ENCODE measurements at regions not wholly inside any gene's neighbourhood (a gene's known extent, or its start where the extent isn't known, plus 50 kb on each side); places are given as distances from the start of the nearest gene placed in this dataset.

DNA sequence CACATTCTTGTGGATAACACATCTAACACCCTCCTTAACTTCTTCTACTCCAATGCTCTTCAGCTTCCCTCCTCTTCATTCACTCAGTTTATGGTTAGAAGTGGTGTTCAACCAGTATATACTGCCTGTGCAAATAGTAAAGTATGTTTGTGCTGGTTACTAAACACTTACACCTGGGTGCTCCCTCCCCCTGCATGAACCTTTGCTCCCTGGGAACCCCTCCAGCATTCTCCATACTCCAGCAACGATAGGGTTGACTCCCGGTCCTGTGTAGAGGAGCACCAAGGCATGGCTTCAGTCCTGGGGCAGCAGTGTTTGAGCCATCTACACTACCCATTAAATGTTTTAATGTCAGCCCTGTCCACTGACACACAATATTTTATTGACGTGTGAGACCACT lies 407.5 kb upstream of the DPH6 start:
- DNase-seq (no peak), ATAC-seq (ENCODE audit: low read depth) (no peak)
- H4K5ac ChIP-seq (ENCODE audit: low read depth, low read length) = no peak overlapping the region
- no peaks in the 10 kb centered on the region for H3K9me1 ChIP-seq (ENCODE audit: insufficient read depth, low read length)
- in situ Hi-C loops (cut with MboI; ENCODE audit: low sequenced_read_pairs) (no loop called here), dilution Hi-C loops (cut with HindIII; ENCODE audit: low sequenced_read_pairs, unreplicated experiment) (no loop called here), intact Hi-C loops (cut with micrococcal nuclease) (no loop called here)
- no peak overlapping the region for H3K27ac ChIP-seq (ENCODE audit: insufficient read depth, low read length)
- no peak overlapping the region for H2BK120ac ChIP-seq (ENCODE audit: low read depth, low read length)
- no peak overlapping the region for H3K4ac ChIP-seq (ENCODE audit: low read depth, low read length)
- no peak overlapping the region for H3K9ac ChIP-seq (ENCODE audit: low read depth, low read length)
- H3K9me3 ChIP-seq (ENCODE audit: control insufficient read depth, insufficient read depth, low read length) = no peaks in the 10 kb centered on the region
- no peaks in the 10 kb centered on the region for H3K36me3 ChIP-seq (ENCODE audit: control insufficient read depth, insufficient read depth, low read length)
- H4K8ac ChIP-seq (ENCODE audit: low read depth in 2 of 2, low read length in 2 of 2) = no peak overlapping the region
- H2AK9ac ChIP-seq (replicated peaks; ENCODE audit: low read depth, low read length, poor library complexity) = no peak overlapping the region
- no peaks in the 10 kb centered on the region for H3K79me1 ChIP-seq (ENCODE audit: low read depth in 1 of 2, low read length in 2 of 2)
- H3K18ac ChIP-seq (ENCODE audit: low read depth, low read length) = no peak overlapping the region
- H4K91ac ChIP-seq (ENCODE audit: insufficient read depth, low read depth, low read length) = no peak overlapping the region
- no peak overlapping the region for H3K56ac ChIP-seq (ENCODE audit: extremely low read depth, insufficient read depth, low read length)
- WGBS, 2 experiments (ENCODE audit: extremely low coverage in 2 of 2, insufficient read length in 1 of 2) = no CpG with 5 or more reads among the region's 3 CpGs
- H2AK5ac ChIP-seq (ENCODE audit: low read depth, low read length) = no peak overlapping the region
- no peaks in the 10 kb centered on the region; the same call in 1 of the 2 replicates for H3K4me1 ChIP-seq (ENCODE audit: control insufficient read depth, insufficient read depth, low read length)
- H3K23ac ChIP-seq (ENCODE audit: low read depth, low read length) = no peak overlapping the region
- no peak overlapping the region for H3K14ac ChIP-seq (replicated peaks; ENCODE audit: low read depth, low read length)
- H2BK20ac ChIP-seq (ENCODE audit: low read depth, low read length) = no peak overlapping the region
- BruUV-seq (replicated peaks) = no TSS peak
- ChIA-PET CTCF (interaction anchor here (1.6 kb wide), 1 partner anchor 12 kb away, joined by 3 read pairs; no protein-coding TSS in a partner anchor), POLR2A (ENCODE audit: unreplicated experiment) (interaction anchor here (0.6 kb wide), 1 partner anchor 9 kb away, joined by 3 read pairs; no protein-coding TSS in a partner anchor)
- no peak for TF ChIP-seq CHD1 (IDR thresholded peaks at IDR 0.05; ENCODE audit: low read depth, low read length)
- TF ChIP-seq MAFK (IDR thresholded peaks at IDR 0.05; ENCODE audit: low read depth, low read length) = no peak
- TF ChIP-seq, protein P1, sequence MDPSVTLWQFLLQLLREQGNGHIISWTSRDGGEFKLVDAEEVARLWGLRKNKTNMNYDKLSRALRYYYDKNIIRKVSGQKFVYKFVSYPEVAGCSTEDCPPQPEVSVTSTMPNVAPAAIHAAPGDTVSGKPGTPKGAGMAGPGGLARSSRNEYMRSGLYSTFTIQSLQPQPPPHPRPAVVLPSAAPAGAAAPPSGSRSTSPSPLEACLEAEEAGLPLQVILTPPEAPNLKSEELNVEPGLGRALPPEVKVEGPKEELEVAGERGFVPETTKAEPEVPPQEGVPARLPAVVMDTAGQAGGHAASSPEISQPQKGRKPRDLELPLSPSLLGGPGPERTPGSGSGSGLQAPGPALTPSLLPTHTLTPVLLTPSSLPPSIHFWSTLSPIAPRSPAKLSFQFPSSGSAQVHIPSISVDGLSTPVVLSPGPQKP (IDR thresholded peaks at IDR 0.05; ENCODE audit: borderline replicate concordance, low read depth, low read length) = no peak
- no peak for TF ChIP-seq RCOR1 (IDR thresholded peaks at IDR 0.05; ENCODE audit: insufficient replicate concordance, low read length)
- TF ChIP-seq, protein P2, sequence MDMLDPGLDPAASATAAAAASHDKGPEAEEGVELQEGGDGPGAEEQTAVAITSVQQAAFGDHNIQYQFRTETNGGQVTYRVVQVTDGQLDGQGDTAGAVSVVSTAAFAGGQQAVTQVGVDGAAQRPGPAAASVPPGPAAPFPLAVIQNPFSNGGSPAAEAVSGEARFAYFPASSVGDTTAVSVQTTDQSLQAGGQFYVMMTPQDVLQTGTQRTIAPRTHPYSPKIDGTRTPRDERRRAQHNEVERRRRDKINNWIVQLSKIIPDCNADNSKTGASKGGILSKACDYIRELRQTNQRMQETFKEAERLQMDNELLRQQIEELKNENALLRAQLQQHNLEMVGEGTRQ (IDR thresholded peaks at IDR 0.05; ENCODE audit: low read depth, low read length) = no peak
- no peak for TF ChIP-seq BHLHE40 (IDR thresholded peaks at IDR 0.05; ENCODE audit: low read depth, low read length)
- TF ChIP-seq RAD21 (IDR thresholded peaks at IDR 0.05; ENCODE audit: low read length) = no peak
- no peak overlapping the region for H2BK5ac ChIP-seq (ENCODE audit: low read depth, low read length, poor library complexity, severe bottlenecking)
- H4K20me1 ChIP-seq (ENCODE audit: insufficient read depth, low read length) = no peaks in the 10 kb centered on the region
- H2AFZ ChIP-seq (replicated peaks; ENCODE audit: low read length, poor library complexity) = no peak overlapping the region
- no peak overlapping the region for H2BK15ac ChIP-seq (ENCODE audit: low read depth, low read length)
- peaks cover 1% of the 10 kb centered on the region; the same call in 1 of the 2 replicates for H3K27me3 ChIP-seq (ENCODE audit: control insufficient read depth, insufficient read depth, low read length)
- H3K4me3 ChIP-seq (ENCODE audit: insufficient read depth, low read depth, low read length) = no peak overlapping the region
- no peak overlapping the region for H3K4me2 ChIP-seq (ENCODE audit: low read depth, low read length)

Measured in IMR-90 (cell line).